ENCODE measurements at regions not wholly inside any gene's neighbourhood (a gene's known extent, or its start where the extent isn't known, plus 50 kb on each side); places are given as distances from the start of the nearest gene placed in this dataset.
"Not testable (repeated sequence)": the region's sequence is repeated elsewhere in the genome, so short reads cannot be mapped to it uniquely, and the experiment has no call there.

- DNase-seq (ENCODE audit: low spot score): peak; percentile 14
- no peak overlapping the region for H3K4me3 Mint-ChIP-seq (ENCODE audit: unreplicated experiment)
- no peaks in the 10 kb centered on the region for H3K9me3 Mint-ChIP-seq (ENCODE audit: unreplicated experiment)
- H3K27ac Mint-ChIP-seq (ENCODE audit: unreplicated experiment): no peak overlapping the region
- no peaks in the 10 kb centered on the region for H3K36me3 Mint-ChIP-seq (ENCODE audit: low read depth, unreplicated experiment)
- H3K27me3 Mint-ChIP-seq (ENCODE audit: unreplicated experiment): peaks cover 3% of the 10 kb centered on the region
- peaks cover 26% of the 10 kb centered on the region for H3K4me1 Mint-ChIP-seq (ENCODE audit: unreplicated experiment)
- TF ChIP-seq, protein P1, sequence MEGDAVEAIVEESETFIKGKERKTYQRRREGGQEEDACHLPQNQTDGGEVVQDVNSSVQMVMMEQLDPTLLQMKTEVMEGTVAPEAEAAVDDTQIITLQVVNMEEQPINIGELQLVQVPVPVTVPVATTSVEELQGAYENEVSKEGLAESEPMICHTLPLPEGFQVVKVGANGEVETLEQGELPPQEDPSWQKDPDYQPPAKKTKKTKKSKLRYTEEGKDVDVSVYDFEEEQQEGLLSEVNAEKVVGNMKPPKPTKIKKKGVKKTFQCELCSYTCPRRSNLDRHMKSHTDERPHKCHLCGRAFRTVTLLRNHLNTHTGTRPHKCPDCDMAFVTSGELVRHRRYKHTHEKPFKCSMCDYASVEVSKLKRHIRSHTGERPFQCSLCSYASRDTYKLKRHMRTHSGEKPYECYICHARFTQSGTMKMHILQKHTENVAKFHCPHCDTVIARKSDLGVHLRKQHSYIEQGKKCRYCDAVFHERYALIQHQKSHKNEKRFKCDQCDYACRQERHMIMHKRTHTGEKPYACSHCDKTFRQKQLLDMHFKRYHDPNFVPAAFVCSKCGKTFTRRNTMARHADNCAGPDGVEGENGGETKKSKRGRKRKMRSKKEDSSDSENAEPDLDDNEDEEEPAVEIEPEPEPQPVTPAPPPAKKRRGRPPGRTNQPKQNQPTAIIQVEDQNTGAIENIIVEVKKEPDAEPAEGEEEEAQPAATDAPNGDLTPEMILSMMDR (IDR thresholded peaks at IDR 0.05; ENCODE audit: unreplicated experiment): no peak
Observed at GRCh38 chr17:33929181-33929724, 325.8 kb upstream of the CCL2 start.

- not testable (repeated sequence) for H3K36me3 Mint-ChIP-seq (ENCODE audit: low read depth, unreplicated experiment); H3K27me3 Mint-ChIP-seq (ENCODE audit: unreplicated experiment); H3K4me3 Mint-ChIP-seq (ENCODE audit: unreplicated experiment); H3K27ac Mint-ChIP-seq (ENCODE audit: unreplicated experiment); H3K9me3 Mint-ChIP-seq (ENCODE audit: unreplicated experiment); DNase-seq (ENCODE audit: low spot score)
- peaks cover 30% of the 10 kb centered on the region for H3K4me1 Mint-ChIP-seq (ENCODE audit: unreplicated experiment)
Observed at GRCh38 chr17:33931148-33931814, 323.8 kb upstream of the CCL2 start.

DNA sequence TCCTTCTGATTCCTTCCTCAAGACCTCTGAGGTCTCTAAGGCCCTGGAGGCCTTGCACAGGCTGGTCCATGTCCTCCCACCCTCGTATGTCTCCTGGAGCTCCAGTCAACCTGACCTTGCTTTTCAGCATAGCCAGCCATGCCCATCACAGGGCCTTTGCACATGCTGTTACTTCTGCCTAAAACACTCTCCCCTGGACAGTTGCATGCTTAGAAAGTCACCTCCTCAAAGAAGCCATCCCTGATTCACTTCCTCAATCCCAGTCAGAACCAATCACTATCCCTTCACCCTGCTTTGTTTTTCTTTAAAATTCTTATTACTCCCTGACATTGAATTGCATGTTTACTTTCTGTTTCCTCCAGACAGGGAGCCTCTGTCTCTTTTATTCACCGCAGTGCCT lies 322.1 kb upstream of the CCL2 start:
- TF ChIP-seq, protein P1 (IDR thresholded peaks at IDR 0.05; ENCODE audit: unreplicated experiment): no peak
- H3K9me3 Mint-ChIP-seq (ENCODE audit: unreplicated experiment): no peaks in the 10 kb centered on the region
- no peak overlapping the region for H3K4me3 Mint-ChIP-seq (ENCODE audit: unreplicated experiment)
- peaks cover 34% of the 10 kb centered on the region for H3K4me1 Mint-ChIP-seq (ENCODE audit: unreplicated experiment)
- no peaks in the 10 kb centered on the region for H3K36me3 Mint-ChIP-seq (ENCODE audit: low read depth, unreplicated experiment)
- peak overlapping the region; percentile 2 for H3K27ac Mint-ChIP-seq (ENCODE audit: unreplicated experiment)
- peaks cover 2% of the 10 kb centered on the region for H3K27me3 Mint-ChIP-seq (ENCODE audit: unreplicated experiment)
- DNase-seq (ENCODE audit: low spot score): no peak

DNA sequence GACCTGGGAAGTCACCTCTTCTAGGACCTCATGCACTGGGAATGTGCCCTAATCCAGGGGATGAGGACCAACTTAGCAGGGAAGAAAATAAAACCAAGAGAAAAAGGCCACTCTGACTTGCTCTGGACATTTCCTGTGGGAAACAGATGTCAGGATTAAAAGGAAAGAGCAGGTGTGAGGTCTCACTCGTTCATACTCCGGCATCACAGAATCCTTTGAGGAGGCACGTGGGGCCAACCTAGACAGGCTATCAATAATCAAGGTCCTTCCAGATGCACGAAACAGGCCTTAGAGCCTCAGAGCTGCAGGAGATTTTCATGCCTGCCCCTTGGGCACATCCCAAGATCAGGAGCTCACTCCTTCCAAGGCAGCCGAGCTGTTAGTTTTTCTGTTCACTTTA lies 321.5 kb upstream of the CCL2 start:
- no peaks in the 10 kb centered on the region for H3K9me3 Mint-ChIP-seq (ENCODE audit: unreplicated experiment)
- H3K4me1 Mint-ChIP-seq (ENCODE audit: unreplicated experiment): peaks cover 36% of the 10 kb centered on the region
- no peak for DNase-seq (ENCODE audit: low spot score)
- peaks cover 2% of the 10 kb centered on the region for H3K27me3 Mint-ChIP-seq (ENCODE audit: unreplicated experiment)
- TF ChIP-seq, protein P1 (IDR thresholded peaks at IDR 0.05; ENCODE audit: unreplicated experiment): no peak
- H3K27ac Mint-ChIP-seq (ENCODE audit: unreplicated experiment): peak overlapping the region; percentile 2
- H3K36me3 Mint-ChIP-seq (ENCODE audit: low read depth, unreplicated experiment): no peaks in the 10 kb centered on the region
- H3K4me3 Mint-ChIP-seq (ENCODE audit: unreplicated experiment): no peak overlapping the region

- Mint-ChIP-seq H3K9me3 (ENCODE audit: unreplicated experiment) (no peaks in the 10 kb centered on the region), H3K4me3 (ENCODE audit: unreplicated experiment) (no peak overlapping the region), H3K36me3 (ENCODE audit: low read depth, unreplicated experiment) (no peaks in the 10 kb centered on the region), H3K27ac (ENCODE audit: unreplicated experiment) (no peak overlapping the region), H3K27me3 (ENCODE audit: unreplicated experiment) (peaks cover 2% of the 10 kb centered on the region), H3K4me1 (ENCODE audit: unreplicated experiment) (peaks cover 32% of the 10 kb centered on the region)
- DNase-seq (ENCODE audit: low spot score): no peak
- TF ChIP-seq, protein P1 (IDR thresholded peaks at IDR 0.05; ENCODE audit: unreplicated experiment): no peak
Observed at GRCh38 chr17:33934696-33935095, 320.4 kb upstream of the CCL2 start.
